OCI-LY7 (cell line): ENCODE measurements at regions not wholly inside any gene's neighbourhood (a gene's known extent, or its start where the extent isn't known, plus 50 kb on each side); places are given as distances from the start of the nearest gene placed in this dataset.

Experiments
- BruUV-seq: library from RNA; stranded (reverse); fragments of 400-500 nt; replicated peaks from 2 replicates; lab custom pipeline; 2021; lab: Mats Ljungman, UMichigan
- CTCF ChIA-PET: fragments of 300-600 bp; sonication (Branson Sonifier 250); formaldehyde crosslinking; loops from one replicate; lab custom pipeline; 2022; ENCODE audit warnings: antibody characterized with exemption; ENCODE audit not compliant: unreplicated experiment; lab: Charles Lee
- POLR2A ChIA-PET: fragments of 300-600 bp; sonication (Branson Sonifier 250); formaldehyde crosslinking; loops from one replicate; lab custom pipeline; 2022; ENCODE audit warnings: antibody characterized with exemption; lab: Charles Lee
- DNase-seq: peaks from one replicate; pipeline ENCODE4 v3.0.0-alpha.2; 2015; ENCODE audit warnings: low spot score
- H2AFZ ChIP-seq: fragments of 200-600 bp; sonication (generic), shearing (Covaris generic); 2 replicates; pipeline ENCODE4 v1.6.1; 2014; ENCODE audit warnings: mild to moderate bottlenecking, antibody characterized with exemption, low read length, moderate library complexity
- H3K27ac ChIP-seq: fragments of 200-600 bp; sonication (generic); 2 replicates; pipeline ENCODE4 v1.5.1; 2014; ENCODE audit warnings: mixed run types, low read depth, mild to moderate bottlenecking, moderate library complexity, low read length, inconsistent platforms; ENCODE audit not compliant: poor library complexity, severe bottlenecking
- H3K36me3 ChIP-seq: fragments of 200-600 bp; sonication (generic); 2 replicates; pipeline ENCODE4 v1.6.1; 2014; ENCODE audit warnings: mild to moderate bottlenecking, antibody characterized with exemption, low read length, moderate library complexity, mixed read lengths; ENCODE audit not compliant: insufficient read depth
- H3K4me1 ChIP-seq: fragments of 200-600 bp; sonication (generic); 2 replicates; pipeline ENCODE4 v1.5.1; 2014; ENCODE audit warnings: mild to moderate bottlenecking, low read length; ENCODE audit not compliant: insufficient read depth, poor library complexity, severe bottlenecking
- H3K4me2 ChIP-seq: fragments of 200-600 bp; sonication (generic); 2 replicates; pipeline ENCODE4 v1.6.1; 2014; ENCODE audit warnings: mild to moderate bottlenecking, low read length
- H3K4me3 ChIP-seq: fragments of 200-600 bp; sonication (generic); 2 replicates; pipeline ENCODE4 v1.5.1; 2014; ENCODE audit warnings: mild to moderate bottlenecking, low read depth, low read length; ENCODE audit not compliant: poor library complexity, severe bottlenecking
- H3K79me2 ChIP-seq: fragments of 200-600 bp; sonication (generic); 2 replicates; pipeline ENCODE4 v1.6.1; 2016; ENCODE audit warnings: low read depth, mild to moderate bottlenecking, low read length, moderate library complexity, mixed read lengths; ENCODE audit not compliant: insufficient read depth
- H3K9me2 ChIP-seq: fragments of 200-600 bp; sonication (generic); 2 replicates; pipeline ENCODE4 v1.6.1; 2016; ENCODE audit warnings: mild to moderate bottlenecking, low read length, mixed read lengths; ENCODE audit not compliant: insufficient read depth
- H3K9me3 ChIP-seq: fragments of 200-600 bp; sonication (generic); 2 replicates; pipeline ENCODE4 v1.6.1; 2014; ENCODE audit warnings: mild to moderate bottlenecking, mixed run types, low read length, mixed read lengths
- H4K20me1 ChIP-seq: fragments of 200-600 bp; sonication (generic); 2 replicates; pipeline ENCODE4 v1.6.1; 2014; ENCODE audit warnings: mild to moderate bottlenecking, antibody characterized with exemption, low read length, moderate library complexity, mixed read lengths; ENCODE audit not compliant: insufficient read depth
- CTCF ChIP-seq: fragments of 200-600 bp; sonication (generic); conservative IDR thresholded peaks from 2 replicates; pipeline ENCODE4 v1.5.1; 2014; ENCODE audit warnings: mild to moderate bottlenecking, antibody characterized with exemption, low read length, moderate library complexity, mixed read lengths
- EZH2phosphoT487 ChIP-seq: fragments of 200-600 bp; sonication (generic); IDR thresholded peaks from 2 replicates; pipeline ENCODE4 v1.6.1; 2018; ENCODE audit warnings: low read depth, borderline replicate concordance, mild to moderate bottlenecking, mixed run types, antibody characterized with exemption, low read length, moderate library complexity, mixed read lengths
- intact Hi-C: fragments of 100-400 bp; cut with micrococcal nuclease; formaldehyde crosslinking; loops from one replicate; pipeline ENCODE4 v1.10.0; 2022; ENCODE audit not compliant: unreplicated experiment

GRCh38 chr17:70357190-70357589 is 187.9 kb downstream of the KCNJ2 start:
- H2AFZ ChIP-seq, result no peak overlapping the region
- DNase-seq, result no peak
- H3K27ac ChIP-seq, result no peak overlapping the region
- H3K4me1 ChIP-seq, result no peaks in the 10 kb centered on the region
- H3K4me3 ChIP-seq, result no peak overlapping the region
- no peak for TF ChIP-seq CTCF
- no peak for TF ChIP-seq EZH2phosphoT487
- intact Hi-C loops, result no loop called here
- no peaks in the 10 kb centered on the region for H3K9me2 ChIP-seq
- H3K36me3 ChIP-seq, result no peaks in the 10 kb centered on the region
- H3K4me2 ChIP-seq, result no peak overlapping the region
- ChIA-PET POLR2A (no interaction called here), CTCF (no interaction called here)
- no TSS peak for BruUV-seq
- no peaks in the 10 kb centered on the region for H4K20me1 ChIP-seq
- H3K79me2 ChIP-seq, result no peaks in the 10 kb centered on the region
- H3K9me3 ChIP-seq, result no peaks in the 10 kb centered on the region

GRCh38 chr17:70365091-70365583 is 195.8 kb downstream of the KCNJ2 start:
- no peaks in the 10 kb centered on the region for H3K9me3 ChIP-seq
- intact Hi-C loops, result no loop called here
- no peak overlapping the region for H3K4me2 ChIP-seq
- ChIA-PET CTCF (no interaction called here), POLR2A (interaction anchor here (0.5 to 2.3 kb wide), 3 partner anchors 13 to 29 kb away, joined by 3 to 8 read pairs (median 5); no protein-coding TSS in a partner anchor)
- no peak overlapping the region for H2AFZ ChIP-seq
- no peaks in the 10 kb centered on the region for H3K4me1 ChIP-seq
- H3K79me2 ChIP-seq, result no peaks in the 10 kb centered on the region
- TF ChIP-seq CTCF (no peak), EZH2phosphoT487 (no peak)
- no TSS peak for BruUV-seq
- H3K27ac ChIP-seq, result no peak overlapping the region
- H3K4me3 ChIP-seq, result no peak overlapping the region
- no peaks in the 10 kb centered on the region for H3K9me2 ChIP-seq
- H4K20me1 ChIP-seq, result no peaks in the 10 kb centered on the region
- DNase-seq, result no peak
- no peaks in the 10 kb centered on the region for H3K36me3 ChIP-seq

- no peak overlapping the region for H3K4me3 ChIP-seq
- H3K9me3 ChIP-seq, result no peaks in the 10 kb centered on the region
- H3K79me2 ChIP-seq, result no peaks in the 10 kb centered on the region
- POLR2A ChIA-PET, result interaction anchor here (0.5 to 2.3 kb wide), 3 partner anchors 12 to 188 kb away, joined by 3 to 8 read pairs (median 3); no protein-coding TSS in a partner anchor
- no peaks in the 10 kb centered on the region for H3K36me3 ChIP-seq
- H3K4me1 ChIP-seq, result no peaks in the 10 kb centered on the region
- H3K27ac ChIP-seq, result no peak overlapping the region
- no peak overlapping the region for H2AFZ ChIP-seq
- CTCF ChIA-PET, result no interaction called here
- no peak for DNase-seq
- no TSS peak for BruUV-seq
- no peak overlapping the region for H3K4me2 ChIP-seq
- H3K9me2 ChIP-seq, result no peaks in the 10 kb centered on the region
- no peaks in the 10 kb centered on the region for H4K20me1 ChIP-seq
- TF ChIP-seq CTCF (no peak), EZH2phosphoT487 (no peak)
- intact Hi-C loops, result no loop called here
Measured at GRCh38 chr17:70366386-70366785, 197.1 kb downstream of the KCNJ2 start.
